A673 (cell line): ENCODE measurements at regions not wholly inside any gene's neighbourhood (a gene's known extent, or its start where the extent isn't known, plus 50 kb on each side); places are given as distances from the start of the nearest gene placed in this dataset.

Experiments
- EZH2 ChIP-seq: fragments of 200-600 bp; sonication (generic); IDR thresholded peaks from 2 replicates; pipeline ENCODE4 v1.6.1; 2017; ENCODE audit warnings: borderline replicate concordance, low read depth, mild to moderate bottlenecking, mixed read lengths, antibody characterized with exemption, low read length; ENCODE audit not compliant: poor library complexity, severe bottlenecking
- TF ChIP-seq, protein P1 (sequence below): fragments of 300-800, 200-600 bp; sonication (generic); conservative IDR thresholded peaks from 2 replicates; pipeline ENCODE4 v1.5.1; 2017; ENCODE audit warnings: low read depth, mild to moderate bottlenecking, antibody characterized with exemption, low read length, moderate library complexity, mixed read lengths

DNA sequence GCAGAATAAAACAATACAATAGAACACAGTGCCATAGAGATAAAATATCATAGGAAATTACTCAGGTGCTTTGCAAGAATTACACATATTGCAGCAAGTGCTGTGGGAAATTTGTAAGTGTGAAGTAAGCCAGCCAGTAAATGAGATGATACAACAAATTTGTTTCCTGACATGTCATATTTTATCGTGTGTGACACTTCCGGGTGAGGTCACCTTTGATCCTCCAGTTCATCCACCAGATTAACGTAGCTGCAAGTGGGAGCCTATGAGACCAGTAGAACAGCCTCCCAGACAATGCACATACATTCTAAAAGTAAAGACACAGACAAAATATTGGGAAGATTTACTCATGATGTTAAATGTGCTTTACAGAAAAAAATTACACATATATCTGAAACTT, 72.2 kb downstream of the PRDM9 start:
- TF ChIP-seq, protein P1, sequence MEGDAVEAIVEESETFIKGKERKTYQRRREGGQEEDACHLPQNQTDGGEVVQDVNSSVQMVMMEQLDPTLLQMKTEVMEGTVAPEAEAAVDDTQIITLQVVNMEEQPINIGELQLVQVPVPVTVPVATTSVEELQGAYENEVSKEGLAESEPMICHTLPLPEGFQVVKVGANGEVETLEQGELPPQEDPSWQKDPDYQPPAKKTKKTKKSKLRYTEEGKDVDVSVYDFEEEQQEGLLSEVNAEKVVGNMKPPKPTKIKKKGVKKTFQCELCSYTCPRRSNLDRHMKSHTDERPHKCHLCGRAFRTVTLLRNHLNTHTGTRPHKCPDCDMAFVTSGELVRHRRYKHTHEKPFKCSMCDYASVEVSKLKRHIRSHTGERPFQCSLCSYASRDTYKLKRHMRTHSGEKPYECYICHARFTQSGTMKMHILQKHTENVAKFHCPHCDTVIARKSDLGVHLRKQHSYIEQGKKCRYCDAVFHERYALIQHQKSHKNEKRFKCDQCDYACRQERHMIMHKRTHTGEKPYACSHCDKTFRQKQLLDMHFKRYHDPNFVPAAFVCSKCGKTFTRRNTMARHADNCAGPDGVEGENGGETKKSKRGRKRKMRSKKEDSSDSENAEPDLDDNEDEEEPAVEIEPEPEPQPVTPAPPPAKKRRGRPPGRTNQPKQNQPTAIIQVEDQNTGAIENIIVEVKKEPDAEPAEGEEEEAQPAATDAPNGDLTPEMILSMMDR, result no peak
- no peak for TF ChIP-seq EZH2
